Left ventricle myocardium superior (tissue), 1 donor: ENCODE measurements at regions not wholly inside any gene's neighbourhood (a gene's known extent, or its start where the extent isn't known, plus 50 kb on each side); places are given as distances from the start of the nearest gene placed in this dataset.

Source experiments
- ATAC-seq: fragments of 200-7000 bp; cut with Tn5 transposase; one replicate; pipeline ENCODE4 v1.9.1; 2020; ENCODE audit warnings: mild to moderate bottlenecking, moderate library complexity
- DNase-seq: peaks from one replicate; pipeline ENCODE4 v3.0.0-alpha.2; 2020
- intact Hi-C: fragments of 100-400 bp; cut with micrococcal nuclease; formaldehyde crosslinking; loops from one replicate; pipeline ENCODE4 v1.11.0; 2022
- donor health status: DM: no; HTN: yes; CAD: no; lungs with severe emphysema.

- DNase-seq, result no peak
- intact Hi-C loops, result no loop called here
- ATAC-seq, result no peak
Measured at GRCh38 chr7:26034391-26034790, 117.6 kb upstream of the NFE2L3 start.

GRCh38 chr7:26035552-26035951, 116.4 kb upstream of the NFE2L3 start:
- no peak for ATAC-seq
- intact Hi-C loops, result no loop called here
- DNase-seq, result no peak

- ATAC-seq (no peak), DNase-seq (no peak)
- intact Hi-C loops, result no loop called here
Measured at GRCh38 chr7:26036092-26036491, 115.9 kb upstream of the NFE2L3 start.

GRCh38 chr7:26038201-26038990, 113.6 kb upstream of the NFE2L3 start:
- no peak for DNase-seq
- intact Hi-C loops, result no loop called here
- no peak for ATAC-seq

- intact Hi-C loops, result no loop called here
- no peak for DNase-seq
- ATAC-seq, result no peak
Measured at GRCh38 chr7:26040085-26040484, 111.9 kb upstream of the NFE2L3 start.

GRCh38 chr7:26042237-26042636, 109.8 kb upstream of the NFE2L3 start:
- DNase-seq, result no peak
- ATAC-seq, result no peak
- intact Hi-C loops, result no loop called here

- ATAC-seq (no peak), DNase-seq (no peak)
- intact Hi-C loops, result no loop called here
Measured at GRCh38 chr7:26043801-26044200, 108.2 kb upstream of the NFE2L3 start.

GRCh38 chr7:26044320-26044719, 107.7 kb upstream of the NFE2L3 start:
- ATAC-seq (no peak), DNase-seq (no peak)
- intact Hi-C loops, result no loop called here

GRCh38 chr7:26046150-26046549, 105.8 kb upstream of the NFE2L3 start:
- intact Hi-C loops, result no loop called here
- no peak for DNase-seq
- no peak for ATAC-seq

GRCh38 chr7:26046878-26047277, 105.1 kb upstream of the NFE2L3 start:
- ATAC-seq, result no peak
- intact Hi-C loops, result no loop called here

GRCh38 chr7:26048663-26049062, 103.3 kb upstream of the NFE2L3 start:
- ATAC-seq (no peak), DNase-seq (no peak)
- intact Hi-C loops, result no loop called here

More at GRCh38 chr7:26046878-26047277, 105.1 kb upstream of the NFE2L3 start:
- DNase-seq, result no peak

- no peak for ATAC-seq
- intact Hi-C loops, result no loop called here
Measured at GRCh38 chr7:26049081-26049480, 102.9 kb upstream of the NFE2L3 start.

GRCh38 chr7:26051021-26051420, 101.0 kb upstream of the NFE2L3 start:
- no peak for ATAC-seq
- intact Hi-C loops, result no loop called here
- no peak for DNase-seq

More at GRCh38 chr7:26049081-26049480, 102.9 kb upstream of the NFE2L3 start:
- no peak for DNase-seq

- DNase-seq, result no peak
- ATAC-seq, result no peak
- intact Hi-C loops, result no loop called here
Measured at GRCh38 chr7:26052706-26053105, 99.3 kb upstream of the NFE2L3 start.

GRCh38 chr7:26054386-26054785, 97.6 kb upstream of the NFE2L3 start:
- DNase-seq (no peak), ATAC-seq (no peak)
- intact Hi-C loops, result no loop called here

GRCh38 chr7:26055241-26055640, 96.8 kb upstream of the NFE2L3 start:
- intact Hi-C loops, result no loop called here
- DNase-seq (no peak), ATAC-seq (no peak)

- intact Hi-C loops, result loop anchor here (5.0 kb wide), 1 partner anchor 169 kb away; no protein-coding TSS in a partner anchor
- no peak for DNase-seq
- ATAC-seq, result no peak
Measured at GRCh38 chr7:26060733-26061677, 91.0 kb upstream of the NFE2L3 start.

- intact Hi-C loops, result loop anchor here (5.0 kb wide), 1 partner anchor 170 kb away; no protein-coding TSS in a partner anchor
- ATAC-seq (peak; percentile 51), DNase-seq (peak; percentile 60)
Measured at GRCh38 chr7:26061678-26062603, 90.1 kb upstream of the NFE2L3 start.

GRCh38 chr7:26065652-26066051, 86.3 kb upstream of the NFE2L3 start:
- intact Hi-C loops, result no loop called here
- no peak for DNase-seq
- ATAC-seq, result no peak
